GM19351 (cell line): ENCODE measurements at regions not wholly inside any gene's neighbourhood (a gene's known extent, or its start where the extent isn't known, plus 50 kb on each side); places are given as distances from the start of the nearest gene placed in this dataset.
"Not testable (repeated sequence)": the region's sequence is repeated elsewhere in the genome, so short reads cannot be mapped to it uniquely, and the experiment has no call there.

Experiments used
- ATAC-seq: cut with Tn5 transposase; IDR thresholded peaks from one replicate; pipeline ENCODE4 v1.9.1; 2021; ENCODE audit warnings: mild to moderate bottlenecking, moderate library complexity; ENCODE audit not compliant: unreplicated experiment

DNA sequence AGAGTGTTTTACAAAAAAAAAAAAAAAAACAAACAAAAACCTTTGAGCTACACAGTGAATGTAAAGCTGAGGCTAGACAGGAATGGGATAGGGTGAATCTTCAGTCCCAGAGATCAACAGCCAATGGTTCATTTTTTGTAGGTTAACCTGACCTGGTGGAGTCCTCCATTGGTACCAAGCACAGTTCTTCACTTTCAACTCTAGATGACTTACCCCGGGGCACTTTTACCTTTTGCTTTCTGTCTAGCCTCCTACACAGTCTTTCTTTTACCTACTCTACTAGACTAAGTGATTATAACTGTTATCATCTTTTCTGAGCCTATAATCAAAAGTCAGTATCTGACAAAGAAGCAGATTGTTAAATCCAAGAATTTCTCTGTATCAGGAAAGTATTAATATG lies 50.9 kb downstream of the ANXA2R start:
- ATAC-seq, result no peak

DNA sequence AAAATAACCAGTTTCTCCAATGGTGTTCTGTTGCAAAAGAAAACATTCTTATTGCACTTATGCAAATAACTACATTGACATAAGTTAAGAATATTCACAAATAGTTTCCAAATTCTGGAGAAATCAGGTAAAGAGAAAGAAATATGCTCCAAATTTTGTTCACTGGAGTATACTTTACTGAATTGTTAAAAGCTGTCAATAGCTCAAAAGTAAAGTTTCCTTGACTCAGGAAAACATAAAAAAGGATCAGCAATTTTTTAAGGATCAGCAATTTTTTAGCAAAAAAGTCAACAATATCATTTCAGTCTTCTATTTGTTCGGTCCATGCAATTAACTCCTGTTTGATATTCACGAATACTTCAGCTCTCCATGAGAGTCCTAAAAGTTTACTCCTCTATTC lies 51.6 kb downstream of the ANXA2R start:
- no peak for ATAC-seq

DNA sequence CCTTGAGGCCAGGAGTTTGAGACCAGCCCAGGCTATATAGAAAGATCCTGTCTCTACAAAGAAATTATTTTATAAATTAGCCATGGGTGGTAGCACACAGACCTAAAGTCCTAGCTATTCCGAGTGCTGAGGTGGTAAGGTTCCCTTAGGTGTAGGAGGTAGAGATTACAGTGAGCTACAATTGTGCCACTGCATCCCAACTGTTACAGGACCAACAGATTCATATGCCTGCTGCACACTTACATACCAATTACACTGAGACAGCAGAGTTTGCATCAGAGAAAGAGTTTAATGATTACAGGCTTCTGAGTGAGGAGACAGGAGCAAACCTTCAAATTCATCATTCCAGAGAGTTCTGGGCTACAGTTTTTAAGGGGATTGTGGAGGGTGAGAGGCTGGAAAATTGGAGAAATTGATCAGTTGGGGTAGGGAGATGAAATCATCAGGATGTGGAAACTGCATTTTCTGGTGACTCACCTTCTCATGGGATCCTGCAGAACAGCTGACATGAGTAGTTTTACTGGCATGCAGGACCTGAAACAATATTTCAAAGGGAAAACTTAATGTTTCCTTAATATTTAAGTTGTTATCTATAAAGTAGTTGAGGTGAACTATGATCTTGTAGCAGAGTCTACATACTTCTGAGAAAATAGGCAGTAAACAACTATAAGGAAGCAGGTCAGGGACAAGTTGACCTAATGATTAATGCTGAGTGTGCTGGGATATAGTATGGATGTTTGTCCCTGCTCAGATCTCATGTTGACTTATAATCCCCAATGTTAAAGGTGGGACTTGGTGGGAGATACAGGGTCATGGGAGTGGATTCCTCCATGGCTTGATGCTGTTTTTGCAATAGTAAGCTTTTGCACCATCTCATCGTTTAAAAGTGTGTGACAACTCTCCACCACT lies 54.7 kb downstream of the ANXA2R start:
- ATAC-seq, result no peak

DNA sequence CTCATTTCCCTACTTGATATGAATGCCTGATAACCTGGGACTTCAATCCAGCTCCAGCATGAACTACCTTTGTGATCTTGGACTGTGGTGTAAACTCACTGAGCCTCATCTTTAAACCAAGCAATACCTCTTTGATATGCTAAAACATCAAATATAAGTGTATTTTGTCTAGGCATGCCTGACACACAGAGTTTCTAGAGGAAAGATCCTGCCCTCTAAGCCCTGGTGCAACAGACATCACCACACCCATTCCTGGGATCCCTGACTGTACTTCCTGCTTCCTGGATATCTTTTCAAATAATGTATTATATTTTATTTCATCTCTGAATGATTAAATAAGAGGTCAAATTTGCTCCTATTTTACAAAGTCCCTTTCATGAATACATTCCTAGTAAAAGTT lies 55.8 kb downstream of the ANXA2R start:
- no peak for ATAC-seq

DNA sequence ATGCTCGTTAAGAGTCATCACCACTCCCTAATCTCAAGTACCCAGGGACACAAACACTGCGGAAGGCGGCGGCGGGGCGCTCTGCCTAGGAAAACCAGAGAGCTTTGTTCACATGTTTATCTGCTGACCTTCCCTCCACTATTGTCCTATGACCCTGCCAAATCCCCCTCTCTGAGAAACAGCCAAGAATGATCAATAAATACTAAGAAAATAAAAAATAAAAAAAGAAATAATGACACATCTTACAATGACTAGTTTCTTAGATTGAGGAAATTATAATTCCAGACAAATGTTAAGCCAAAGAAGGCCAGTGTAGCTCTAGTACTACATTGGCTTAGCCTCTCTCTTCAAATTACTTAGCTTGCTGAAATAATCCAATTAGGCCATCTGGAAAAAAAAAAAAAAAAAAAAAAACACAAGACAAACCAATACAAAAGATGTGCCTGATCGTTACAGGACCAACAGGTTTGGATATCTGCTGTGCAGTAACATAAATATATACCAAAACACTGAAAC lies 58.0 kb downstream of the ANXA2R start:
- ATAC-seq, result no peak

DNA sequence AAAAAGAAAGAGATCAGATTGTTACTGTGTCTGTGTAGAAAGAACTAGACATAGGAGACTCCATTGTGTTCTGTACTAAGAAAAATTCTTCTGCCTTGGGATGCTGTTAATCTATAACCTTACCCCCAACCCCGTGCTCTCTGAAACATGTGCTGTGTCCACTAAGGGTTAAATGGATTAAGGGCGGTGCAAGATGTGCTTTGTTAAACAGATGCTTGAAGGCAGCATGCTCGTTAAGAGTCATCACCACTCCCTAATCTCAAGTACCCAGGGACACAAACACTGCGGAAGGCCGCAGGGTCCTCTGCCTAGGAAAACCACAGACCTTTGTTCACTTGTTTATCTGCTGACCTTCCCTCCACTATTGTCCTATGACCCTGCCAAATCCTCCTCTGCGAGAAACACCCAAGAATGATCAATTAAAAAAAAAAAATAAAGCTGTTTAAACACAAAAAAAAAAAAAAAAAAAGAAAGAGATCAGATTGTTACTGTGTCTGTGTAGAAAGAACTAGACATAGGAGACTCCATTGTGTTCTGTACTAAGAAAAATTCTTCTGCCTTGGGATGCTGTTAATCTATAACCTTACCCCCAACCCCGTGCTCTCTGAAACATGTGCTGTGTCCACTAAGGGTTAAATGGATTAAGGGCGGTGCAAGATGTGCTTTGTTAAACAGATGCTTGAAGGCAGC lies 58.6 kb downstream of the ANXA2R start:
- not testable (repeated sequence) for ATAC-seq

DNA sequence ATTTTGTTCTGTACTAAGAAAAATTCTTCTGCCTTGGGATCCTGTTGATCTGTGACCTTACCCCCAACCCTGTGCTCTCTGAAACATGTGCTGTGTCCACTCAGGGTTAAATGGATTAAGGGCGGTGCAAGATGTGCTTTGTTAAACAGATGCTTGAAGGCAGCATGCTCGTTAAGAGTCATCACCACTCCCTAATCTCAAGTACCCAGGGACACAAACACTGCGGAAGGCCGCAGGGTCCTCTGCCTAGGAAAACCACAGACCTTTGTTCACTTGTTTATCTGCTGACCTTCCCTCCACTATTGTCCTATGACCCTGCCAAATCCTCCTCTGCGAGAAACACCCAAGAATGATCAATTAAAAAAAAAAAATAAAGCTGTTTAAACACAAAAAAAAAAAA lies 59.1 kb downstream of the ANXA2R start:
- not testable (repeated sequence) for ATAC-seq

DNA sequence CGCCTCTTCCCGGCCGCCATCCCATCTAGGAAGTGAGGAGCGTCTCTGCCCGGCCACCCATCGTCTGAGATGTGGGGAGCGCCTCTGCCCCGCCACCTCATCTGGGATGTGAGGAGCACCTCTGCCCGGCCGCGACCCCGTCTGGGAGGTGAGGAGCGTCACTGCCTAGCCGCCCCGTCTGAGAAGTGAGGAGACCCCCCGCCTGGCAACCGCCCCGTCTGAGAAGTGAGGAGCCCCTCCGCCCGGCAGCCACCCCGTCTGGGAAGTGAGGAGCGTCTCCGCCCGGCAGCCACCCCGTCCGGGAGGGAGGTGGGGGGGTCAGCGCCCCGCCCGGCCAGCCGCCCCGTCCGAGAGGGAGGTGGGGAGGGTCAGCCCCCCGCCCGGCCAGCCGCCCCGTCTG lies 59.7 kb downstream of the ANXA2R start:
- ATAC-seq, result not testable (repeated sequence)

DNA sequence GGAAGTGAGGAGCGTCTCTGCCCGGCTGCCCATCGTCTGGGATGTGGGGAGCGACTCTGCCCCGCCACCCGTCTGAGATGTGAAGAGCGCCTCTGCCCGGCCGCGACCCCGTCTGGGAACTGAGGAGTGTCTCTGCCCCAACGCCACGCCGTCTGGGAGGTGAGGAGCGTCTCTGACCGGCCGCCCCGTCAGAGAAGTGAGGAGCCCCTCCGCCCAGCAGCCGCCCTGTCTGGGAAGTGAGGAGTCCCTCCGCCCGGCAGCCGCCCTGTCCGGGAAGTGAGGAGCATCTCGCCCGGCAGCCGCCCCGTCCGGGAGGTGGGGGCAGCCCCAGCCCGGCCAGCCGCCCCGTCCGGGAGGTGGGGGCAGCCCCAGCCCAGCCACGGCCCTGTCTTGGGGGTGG lies 60.9 kb downstream of the ANXA2R start:
- ATAC-seq, result not testable (repeated sequence)

DNA sequence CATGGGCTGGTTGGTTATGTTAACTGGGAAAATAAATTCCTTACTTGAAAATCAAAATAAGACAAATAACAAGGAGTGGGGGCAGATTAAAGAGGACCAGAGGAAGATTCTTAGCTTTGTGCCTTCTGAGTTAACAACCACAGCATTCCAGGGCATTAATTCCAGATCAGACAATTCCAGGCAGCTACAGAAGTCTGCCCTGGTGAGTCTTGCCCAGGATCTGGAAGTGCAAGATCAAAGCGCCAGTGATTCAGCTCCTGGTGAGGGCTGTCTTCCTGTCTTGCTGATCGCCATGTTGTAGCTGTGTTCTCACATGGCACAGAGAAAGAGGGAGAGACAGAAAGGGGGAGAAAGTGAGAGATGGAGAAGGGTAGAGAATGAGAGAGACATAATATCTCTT lies 65.6 kb downstream of the ANXA2R start:
- no peak for ATAC-seq

DNA sequence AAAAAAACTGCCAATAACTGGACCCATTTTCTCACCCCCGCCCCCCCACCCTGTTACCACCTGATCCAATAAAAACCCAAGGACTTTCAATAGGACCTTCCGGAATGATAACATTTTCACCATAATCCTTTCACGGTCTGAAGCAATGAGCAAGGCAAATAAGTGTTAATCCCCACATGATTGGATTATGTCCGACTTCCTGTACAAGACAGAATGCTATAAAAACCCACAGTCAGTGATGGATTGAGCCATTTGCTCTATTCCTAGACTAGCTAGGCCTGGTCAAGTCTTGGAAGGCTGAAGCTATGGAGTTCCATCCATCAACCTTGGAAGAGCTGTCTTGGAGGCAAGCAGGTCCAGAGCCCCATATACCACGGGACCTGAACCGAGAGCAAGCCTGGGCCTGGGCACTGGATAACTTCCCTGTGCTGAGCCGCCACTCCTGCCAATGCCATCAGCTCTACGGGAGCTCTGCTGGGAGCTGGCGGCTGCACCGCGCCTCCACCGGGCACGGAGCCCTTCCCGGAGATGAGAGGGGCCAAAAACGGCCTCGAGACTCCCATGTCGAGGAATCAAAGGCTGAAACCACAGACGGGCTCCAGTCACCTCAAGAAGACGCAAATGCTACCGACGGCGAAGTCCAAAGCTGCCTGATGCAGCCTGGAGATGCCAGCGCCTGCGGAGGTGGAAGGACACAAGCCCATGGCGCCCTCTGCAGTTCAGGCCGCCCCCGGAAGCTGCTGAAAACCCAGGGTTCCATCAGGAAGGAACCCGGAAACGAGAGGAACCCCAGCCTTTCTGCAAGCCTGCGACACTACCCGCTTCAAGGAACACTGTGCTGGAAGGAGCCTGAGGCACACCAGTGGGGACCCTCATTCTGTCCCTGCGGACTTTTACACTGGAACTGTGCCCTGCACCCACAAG lies 69.2 kb downstream of the ANXA2R start:
- no peak for ATAC-seq

DNA sequence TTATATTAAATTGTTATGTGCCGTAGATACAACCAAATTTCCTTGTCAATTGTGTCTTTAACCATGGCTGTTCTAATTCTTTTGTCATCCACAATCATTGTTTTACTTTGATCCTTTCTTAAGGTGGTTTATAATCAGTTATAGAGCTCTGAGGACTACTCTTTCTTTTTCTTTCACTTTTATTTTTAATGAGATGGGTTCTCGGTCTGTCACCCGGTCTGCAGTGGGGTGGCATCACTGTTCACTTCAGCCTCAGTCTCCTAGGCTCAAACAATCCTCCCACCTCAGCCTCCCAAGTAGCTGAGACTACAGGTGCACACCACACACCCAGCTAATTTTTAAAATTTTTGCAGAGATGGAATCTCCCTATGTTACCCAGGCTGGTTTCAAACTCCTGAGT lies 74.2 kb downstream of the ANXA2R start:
- ATAC-seq, result no peak

DNA sequence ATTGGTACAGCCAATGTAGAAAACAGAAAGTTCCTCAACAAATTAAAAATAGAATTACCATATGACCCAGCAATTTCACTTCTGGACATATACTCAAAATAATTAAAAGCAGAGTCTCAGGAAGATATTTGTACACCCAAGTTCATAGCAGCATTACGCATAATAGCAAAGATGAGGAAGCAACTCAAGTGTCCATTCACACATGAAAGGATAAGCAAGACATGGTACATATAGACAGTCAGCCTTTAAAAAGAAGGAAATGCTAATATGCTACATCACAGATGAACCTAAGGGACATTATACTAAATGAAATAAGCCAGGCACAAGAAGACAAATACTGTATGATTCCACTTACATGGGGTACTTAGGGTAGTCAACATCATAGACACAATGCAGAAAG lies 76.7 kb downstream of the ANXA2R start:
- no peak for ATAC-seq

DNA sequence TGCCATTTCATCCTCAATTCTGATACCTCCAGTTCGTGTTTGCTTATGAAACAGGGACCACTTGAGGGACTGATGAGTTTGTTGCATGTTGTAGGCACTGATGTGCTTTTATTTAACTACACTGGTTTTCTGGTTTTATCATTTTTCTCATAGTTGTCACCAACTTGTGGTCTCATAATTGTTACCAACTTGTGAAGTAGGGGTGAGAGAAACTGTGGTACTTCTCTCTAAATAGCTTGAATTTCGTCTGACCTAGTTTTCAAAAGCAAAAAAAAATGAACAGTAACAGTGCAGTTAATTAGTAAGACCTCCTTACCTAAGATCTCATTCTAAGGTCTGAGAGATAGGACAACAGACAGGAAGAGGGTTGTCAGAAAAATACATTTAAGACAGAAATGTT lies 78.0 kb downstream of the ANXA2R start:
- ATAC-seq, result no peak

DNA sequence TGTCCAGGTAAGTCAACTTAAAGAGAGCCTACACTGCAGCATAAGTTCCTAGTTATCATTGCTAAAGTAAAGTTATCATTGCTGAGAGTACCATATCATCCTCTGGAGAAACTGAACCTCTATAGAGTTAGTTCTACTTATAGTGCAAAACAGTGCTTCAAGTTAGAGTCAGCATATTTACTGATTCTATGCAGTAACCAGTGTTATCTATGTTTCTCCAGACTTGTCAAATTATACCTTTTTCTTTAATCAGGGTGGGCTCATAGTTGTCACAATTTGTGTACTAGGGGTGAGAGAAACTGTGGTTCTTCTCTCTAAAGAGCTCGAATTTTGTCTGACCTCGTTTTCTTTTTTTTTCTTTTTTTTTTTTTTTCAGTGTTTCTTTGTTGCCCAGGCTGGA lies 79.6 kb downstream of the ANXA2R start:
- no peak for ATAC-seq

DNA sequence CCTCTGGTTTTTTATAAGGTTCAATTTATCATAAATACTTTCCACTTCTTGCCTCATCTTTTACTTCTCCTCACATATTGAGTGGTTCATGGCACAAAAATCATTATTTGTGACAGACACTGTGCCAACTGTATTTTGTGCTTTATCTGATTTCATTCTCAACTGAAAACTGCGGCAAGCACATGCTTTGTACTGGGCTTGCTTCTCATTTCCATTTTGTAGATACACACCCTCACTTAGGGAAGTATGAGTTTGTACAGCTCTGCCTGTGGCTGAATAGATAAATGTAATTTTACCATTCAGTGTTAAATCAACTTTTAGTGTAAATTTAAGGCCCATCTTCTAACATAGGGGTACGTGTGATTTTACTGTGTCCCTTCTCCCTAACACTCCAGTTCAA lies 83.6 kb downstream of the ANXA2R start:
- no peak for ATAC-seq

DNA sequence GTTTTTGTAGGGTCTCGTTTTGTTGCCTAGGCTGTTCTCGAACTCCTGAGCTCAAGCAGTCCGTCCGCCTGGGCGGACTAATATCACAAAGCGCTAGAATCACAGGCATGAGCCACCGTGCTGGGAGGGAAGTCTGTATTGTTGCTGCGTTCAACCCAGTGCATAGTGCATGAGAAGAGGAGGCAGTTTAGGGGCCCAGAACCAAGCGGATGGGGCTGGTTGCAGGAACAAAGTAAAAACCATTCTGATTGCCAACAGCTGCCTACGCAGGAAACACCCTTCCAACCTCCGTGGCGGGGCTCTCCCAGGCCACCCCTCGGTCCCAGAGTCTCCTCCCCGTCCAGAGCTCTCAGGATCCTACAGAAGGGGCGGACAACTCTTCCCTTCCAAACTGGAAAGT lies 87.1 kb downstream of the ANXA2R start:
- no peak for ATAC-seq

DNA sequence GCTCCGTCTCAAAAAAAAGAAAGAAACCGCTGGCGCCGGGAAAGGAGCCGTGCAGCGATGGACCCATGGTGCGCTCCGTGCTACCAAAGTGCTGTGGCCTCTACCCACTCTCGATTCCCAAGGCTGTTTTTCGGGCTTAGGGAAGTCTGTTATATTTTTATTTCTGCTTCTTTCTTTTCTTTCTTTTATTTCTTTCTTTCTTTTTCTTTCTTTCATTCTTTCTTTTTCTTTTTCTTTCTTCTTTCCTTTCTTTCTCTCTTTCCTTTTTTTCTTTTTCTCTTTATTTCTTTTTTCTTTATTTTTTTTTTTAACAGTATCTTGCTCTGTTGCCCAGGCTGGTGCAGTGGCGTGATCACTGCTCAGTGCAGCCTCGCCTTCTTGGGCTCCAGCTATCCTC lies 87.5 kb downstream of the ANXA2R start:
- ATAC-seq, result no peak

DNA sequence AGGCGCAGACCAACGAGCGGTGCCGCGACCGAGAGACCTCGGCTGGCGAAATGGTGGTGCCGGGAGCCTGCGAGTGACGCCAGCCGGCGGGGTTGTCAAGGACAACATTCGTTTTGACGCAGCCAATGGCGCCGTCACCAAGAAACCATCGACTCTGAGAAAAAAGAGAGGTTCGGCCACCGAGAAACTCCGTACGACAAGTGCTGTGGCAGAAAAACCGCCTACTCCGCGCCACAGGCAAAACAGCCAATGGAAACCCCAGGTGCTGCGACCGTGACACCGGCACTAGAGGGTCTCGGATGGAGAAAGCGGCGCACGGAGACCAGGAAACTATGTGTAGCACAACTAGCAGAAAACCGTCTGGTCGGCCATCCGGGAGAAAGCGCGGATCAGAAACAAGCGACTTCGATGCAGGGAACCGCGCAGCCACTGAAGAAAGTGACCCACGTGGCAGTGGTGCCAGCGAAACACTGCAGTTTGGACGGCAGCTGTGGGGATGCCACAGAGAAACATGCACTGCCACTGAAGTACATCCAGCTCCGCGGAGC lies 88.8 kb downstream of the ANXA2R start:
- ATAC-seq, result peak; percentile 33

DNA sequence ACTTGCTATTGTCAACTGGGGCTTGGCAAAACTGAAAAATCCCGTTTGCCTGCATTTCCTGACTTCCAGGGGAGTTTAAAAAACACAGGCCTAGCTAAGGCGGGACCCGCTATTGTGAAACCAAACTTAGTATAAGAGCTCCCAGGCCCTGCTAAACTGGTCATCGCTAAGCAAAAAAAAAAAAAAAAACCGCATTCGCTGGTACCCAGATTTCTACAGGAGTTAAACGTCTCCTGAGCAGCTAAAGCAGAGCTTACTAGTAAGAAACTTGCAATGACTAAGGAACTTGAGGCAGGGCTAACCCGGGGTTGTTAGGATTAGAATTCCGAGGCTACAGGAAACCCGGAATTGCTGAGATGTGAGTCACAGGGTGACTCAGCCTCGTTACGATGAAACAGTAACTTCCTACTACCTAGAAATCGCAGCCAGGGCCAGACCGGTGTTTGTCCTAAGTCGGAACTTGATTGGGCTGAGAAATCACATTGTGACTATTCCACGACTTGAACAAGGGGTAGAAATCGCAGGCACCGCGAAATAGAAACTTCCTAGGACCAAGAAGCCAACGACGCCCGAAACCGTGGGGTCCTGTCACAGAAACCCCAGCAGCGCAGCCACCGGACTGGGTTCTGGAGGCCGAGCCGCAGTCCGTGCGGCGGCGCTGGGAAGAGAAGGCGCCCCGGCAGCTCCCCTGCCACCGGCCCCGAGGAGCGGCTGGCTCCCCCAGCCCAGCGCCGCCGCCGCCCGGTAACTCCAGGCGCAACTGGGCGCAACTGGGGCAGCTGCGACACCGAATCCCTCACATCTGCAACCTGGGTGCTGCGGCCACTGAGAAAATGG lies 89.4 kb downstream of the ANXA2R start:
- peak; percentile 32 for ATAC-seq
